ENCODE measurements at regions not wholly inside any gene's neighbourhood (a gene's known extent, or its start where the extent isn't known, plus 50 kb on each side); places are given as distances from the start of the nearest gene placed in this dataset.

GRCh38 chr11:70757241-70757640 lies 358.9 kb downstream of the CTTN start:
- Mint-ChIP-seq H3K27me3 (ENCODE audit: low read depth) (peaks cover 30% of the 10 kb centered on the region), H3K36me3 (ENCODE audit: low read depth) (peaks cover under 1% of the 10 kb centered on the region), H3K9me3 (peaks cover 10% of the 10 kb centered on the region), H3K4me3 (no peak overlapping the region), H3K4me1 (no peaks in the 10 kb centered on the region), H3K27ac (no peak overlapping the region)
- no peak for TF ChIP-seq CTCF (IDR thresholded peaks at IDR 0.05; ENCODE audit: unreplicated experiment in 3 of 3)

GRCh38 chr11:70758206-70758605 lies 359.9 kb downstream of the CTTN start:
- no peaks in the 10 kb centered on the region for H3K36me3 Mint-ChIP-seq (ENCODE audit: low read depth)
- H3K27me3 Mint-ChIP-seq (ENCODE audit: low read depth), result peaks cover 30% of the 10 kb centered on the region
- H3K4me1 Mint-ChIP-seq, result no peaks in the 10 kb centered on the region
- no peak overlapping the region for H3K27ac Mint-ChIP-seq
- H3K9me3 Mint-ChIP-seq, result peaks cover 8% of the 10 kb centered on the region
- no peak for TF ChIP-seq CTCF (IDR thresholded peaks at IDR 0.05; ENCODE audit: unreplicated experiment in 3 of 3)
- H3K4me3 Mint-ChIP-seq, result no peak overlapping the region

GRCh38 chr11:70759846-70760245 lies 361.5 kb downstream of the CTTN start:
- Mint-ChIP-seq H3K36me3 (ENCODE audit: low read depth) (no peaks in the 10 kb centered on the region), H3K4me1 (no peaks in the 10 kb centered on the region)
- no peak for TF ChIP-seq CTCF (IDR thresholded peaks at IDR 0.05; ENCODE audit: unreplicated experiment in 3 of 3)

GRCh38 chr11:70760416-70761020 lies 362.2 kb downstream of the CTTN start:
- H3K4me3 Mint-ChIP-seq, result no peak overlapping the region
- peaks cover 20% of the 10 kb centered on the region for H3K27me3 Mint-ChIP-seq (ENCODE audit: low read depth)
- H3K27ac Mint-ChIP-seq, result no peak overlapping the region
- H3K9me3 Mint-ChIP-seq, result no peaks in the 10 kb centered on the region
- no peaks in the 10 kb centered on the region for H3K36me3 Mint-ChIP-seq (ENCODE audit: low read depth)
- no peaks in the 10 kb centered on the region for H3K4me1 Mint-ChIP-seq
- TF ChIP-seq CTCF (IDR thresholded peaks at IDR 0.05; ENCODE audit: unreplicated experiment in 3 of 3), result no peak

More at GRCh38 chr11:70759846-70760245, 361.5 kb downstream of the CTTN start:
- peaks cover 20% of the 10 kb centered on the region for H3K27me3 Mint-ChIP-seq (ENCODE audit: low read depth)
- no peak overlapping the region for H3K4me3 Mint-ChIP-seq
- H3K27ac Mint-ChIP-seq, result no peak overlapping the region
- no peaks in the 10 kb centered on the region for H3K9me3 Mint-ChIP-seq

- Mint-ChIP-seq H3K27me3 (ENCODE audit: low read depth) (peaks cover 21% of the 10 kb centered on the region), H3K4me1 (no peaks in the 10 kb centered on the region), H3K27ac (no peak overlapping the region), H3K4me3 (no peak overlapping the region), H3K9me3 (no peaks in the 10 kb centered on the region), H3K36me3 (ENCODE audit: low read depth) (peaks cover 3% of the 10 kb centered on the region)
- TF ChIP-seq CTCF (IDR thresholded peaks at IDR 0.05; ENCODE audit: unreplicated experiment in 3 of 3), result no peak
Measured at GRCh38 chr11:70761094-70761907, 363.0 kb downstream of the CTTN start.

All from nephron (organoid).